A549 (cell line): ENCODE measurements at regions not wholly inside any gene's neighbourhood (a gene's known extent, or its start where the extent isn't known, plus 50 kb on each side); places are given as distances from the start of the nearest gene placed in this dataset.
A peak's percentile ranks its signal among the peaks of the same experiment; 100 is the strongest.

ENCODE experiments used
- ATAC-seq, 2 experiments: fragments of 200-7000 bp in 1 of 2; fragments of >200 bp in 1 of 2; cut with Nextera tagmentation in 1 of 2; cut with Tn5 transposase in 1 of 2; 3 replicates each; pipeline versions ENCODE4 v1.8.0 to v1.9.1; 2018 to 2020; ENCODE audit warnings: mild to moderate bottlenecking in 1 of 2, moderate library complexity in 1 of 2
- CTCF ChIA-PET: fragments of 300-600 bp; sonication (Branson Sonifier 250); formaldehyde crosslinking; extraction: SDS; loops from one replicate; lab custom pipeline; 2021; ENCODE audit warnings: antibody characterized with exemption, inconsistent platforms; lab: Yijun Ruan, JAX
- POLR2A ChIA-PET: fragments of 350-600 bp; formaldehyde crosslinking; extraction: SDS; loops from one replicate; lab custom pipeline; 2021; ENCODE audit warnings: antibody characterized with exemption, inconsistent platforms; lab: Yijun Ruan, JAX
- DNase-seq, 2 experiments: peaks; one replicate each; pipeline versions ENCODE4 v3.0.0 to v3.0.0-alpha.2; 2011 to 2016; ENCODE audit warnings: low read depth in 1 of 2, low spot score in 1 of 2
- FAIRE-seq: peaks from 2 replicates; lab custom pipeline; 2011; peaks lifted over from hg19 to GRCh38; lab: Jason Lieb, UNC
- H3K27ac ChIP-seq, 2 experiments: fragments of >200 bp; sonication (Bioruptor Twin); formaldehyde crosslinking; 3 replicates each; pipeline ENCODE4 v1.5.1; 2016 to 2017
- H3K4me1 ChIP-seq: fragments of >200 bp; sonication (Bioruptor Twin); formaldehyde crosslinking; 3 replicates; pipeline ENCODE4 v1.6.1; 2016
- H3K4me2 ChIP-seq: fragments of >200 bp; sonication (Bioruptor Twin); formaldehyde crosslinking; 3 replicates; pipeline ENCODE4 v1.6.1; 2016
- H3K4me3 ChIP-seq: fragments of >200 bp; sonication (Bioruptor Twin); formaldehyde crosslinking; 3 replicates; pipeline ENCODE4 v1.5.1; 2016
- H3K9me3 ChIP-seq: fragments of >200 bp; sonication (Bioruptor Twin); formaldehyde crosslinking; 3 replicates; pipeline ENCODE4 v1.6.1; 2016
- CBX8 ChIP-seq: fragments of 200-600 bp; sonication (generic); IDR thresholded peaks from 2 replicates; pipeline ENCODE4 v1.6.1; 2016
- EHMT2 ChIP-seq: fragments of 200-600 bp; sonication (generic); IDR thresholded peaks from 2 replicates; pipeline ENCODE4 v1.6.1; 2016; ENCODE audit warnings: antibody characterized with exemption, low read depth, mild to moderate bottlenecking, moderate library complexity
- ESRRA ChIP-seq: fragments of 150-350 bp; IDR thresholded peaks from 2 replicates; pipeline ENCODE4 v1.6.1; 2014; ENCODE audit warnings: mild to moderate bottlenecking, low read length, borderline replicate concordance
- FOSB ChIP-seq: fragments of 250-450 bp; sonication (Bioruptor Pico); IDR thresholded peaks from 2 replicates; pipeline ENCODE4 v1.5.0; 2020; ENCODE audit warnings: mild to moderate bottlenecking, moderate library complexity
- HOXA7 ChIP-seq: fragments of 250-450 bp; sonication (Bioruptor Pico); IDR thresholded peaks from 2 replicates; pipeline ENCODE4 v1.5.0; 2020; ENCODE audit warnings: mild to moderate bottlenecking, moderate library complexity
- HOXB5 ChIP-seq: fragments of 250-450 bp; sonication (Bioruptor Pico); IDR thresholded peaks from 2 replicates; pipeline ENCODE4 v1.5.0; 2020; ENCODE audit warnings: mild to moderate bottlenecking, moderate library complexity
- JUN ChIP-seq, 2 experiments: fragments of >200 bp; sonication (Bioruptor Twin); formaldehyde crosslinking; IDR thresholded peaks; 2 replicates in 1 of 2; 3 replicates in 1 of 2; pipeline ENCODE4 v1.6.1; 2016 to 2017
- MAZ ChIP-seq: fragments of 150-350 bp; IDR thresholded peaks from 2 replicates; pipeline ENCODE4 v1.6.1; 2014; ENCODE audit warnings: antibody characterized with exemption, low read depth, low read length, borderline replicate concordance
- MYC ChIP-seq: IDR thresholded peaks from 2 replicates; pipeline ENCODE4 v1.6.1; 2012; ENCODE audit warnings: mild to moderate bottlenecking, inconsistent platforms, low read length, improper control_type of control experiment, borderline replicate concordance
- NFE2L2 ChIP-seq: fragments of 150-350 bp; conservative IDR thresholded peaks from 2 replicates; pipeline ENCODE4 v1.6.1; 2014; ENCODE audit warnings: low read length
- POLR2A ChIP-seq: IDR thresholded peaks from 2 replicates; pipeline ENCODE4 v1.6.1; 2012; ENCODE audit warnings: mild to moderate bottlenecking, low read length
- RAD21 ChIP-seq, 2 experiments: fragments of >200 bp in 1 of 2; sonication (Bioruptor Twin) in 1 of 2; formaldehyde crosslinking in 1 of 2; IDR thresholded peaks in 1 of 2; conservative IDR thresholded peaks in 1 of 2; 2 replicates in 1 of 2; 3 replicates in 1 of 2; pipeline ENCODE4 v1.6.1; 2012 to 2018; ENCODE audit warnings: inconsistent platforms in 1 of 2
- RARB ChIP-seq: fragments of 250-450 bp; sonication (Bioruptor Pico); IDR thresholded peaks from 2 replicates; pipeline ENCODE4 v1.8.0; 2021; ENCODE audit warnings: mild to moderate bottlenecking, moderate library complexity
- RFX5 ChIP-seq: fragments of 450-650 bp; IDR thresholded peaks from 2 replicates; pipeline ENCODE4 v1.7.1; 2014; ENCODE audit warnings: antibody characterized with exemption, mild to moderate bottlenecking, moderate library complexity
- SMC3 ChIP-seq: fragments of >200 bp; sonication (Bioruptor Twin); formaldehyde crosslinking; IDR thresholded peaks from 3 replicates; pipeline ENCODE4 v1.6.1; 2018; ENCODE audit warnings: inconsistent platforms
- TFCP2L1 ChIP-seq: fragments of 250-450 bp; sonication (Bioruptor Pico); IDR thresholded peaks from 2 replicates; pipeline ENCODE4 v1.5.0; 2021; ENCODE audit warnings: mild to moderate bottlenecking
- ZFP36 ChIP-seq: fragments of 450-650 bp; IDR thresholded peaks from 2 replicates; pipeline ENCODE4 v1.6.1; 2014; ENCODE audit warnings: borderline replicate concordance; ENCODE audit not compliant: partially characterized antibody
- ZSCAN20 ChIP-seq: fragments of 250-450 bp; sonication (Bioruptor Pico); IDR thresholded peaks from 2 replicates; pipeline ENCODE4 v1.8.0; 2022; ENCODE audit warnings: mild to moderate bottlenecking, moderate library complexity
- WGBS: methylation state at CpG from one replicate; pipeline ENCODE4 v1.1.6; 2017; ENCODE audit errors: missing lambda C conversion rate; 5-methylcytosine and 5-hydroxymethylcytosine counted together
- TF ChIP-seq, protein P1 (sequence below): fragments of 450-650 bp; IDR thresholded peaks from 2 replicates; pipeline ENCODE4 v1.6.1; 2014; ENCODE audit warnings: antibody characterized with exemption
- TF ChIP-seq, protein P2 (sequence below): fragments of >200 bp; sonication (Bioruptor Twin); formaldehyde crosslinking; IDR thresholded peaks from 2 replicates; pipeline ENCODE4 v1.6.1; 2016
- TF ChIP-seq, protein P3 (sequence below): IDR thresholded peaks from 2 replicates; pipeline ENCODE4 v1.6.1; 2012; ENCODE audit warnings: low read depth, borderline replicate concordance
- TF ChIP-seq, protein P4 (sequence below): fragments of >200 bp; sonication (Bioruptor Twin); formaldehyde crosslinking; IDR thresholded peaks from 3 replicates; pipeline ENCODE4 v1.6.1; 2016
- TF ChIP-seq, protein P5 (sequence below): fragments of 250-450 bp; sonication (Bioruptor Pico); IDR thresholded peaks from 2 replicates; pipeline ENCODE4 v1.5.0; 2021; ENCODE audit warnings: mild to moderate bottlenecking, moderate library complexity, borderline replicate concordance

DNA sequence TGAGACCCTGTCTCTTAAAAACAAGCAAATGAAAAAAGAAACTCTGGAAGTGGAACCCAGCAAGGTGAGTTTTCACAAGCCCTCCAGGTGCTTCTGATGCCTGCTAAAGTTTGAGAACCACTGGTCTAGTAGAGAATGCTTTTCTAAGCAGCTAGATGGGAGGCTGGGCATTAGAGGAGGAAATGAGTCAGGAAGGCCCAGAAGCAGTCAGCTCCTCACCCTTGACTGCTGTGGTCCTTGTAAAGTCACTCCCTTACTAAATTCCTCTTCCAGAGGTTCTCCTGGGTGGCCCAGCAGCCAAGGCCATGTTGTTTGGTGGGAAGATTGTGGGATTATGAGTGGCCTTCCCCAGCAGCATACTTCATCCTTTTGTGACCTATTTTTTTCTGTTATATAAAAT, 52.0 kb upstream of the FYN start:
- ChIA-PET CTCF (interaction anchor here (0.6 to 1.4 kb wide), 3 partner anchors 10 to 215 kb away, joined by 3 to 4 read pairs (median 3); no protein-coding TSS in a partner anchor), POLR2A (no interaction called here)
- no peak for FAIRE-seq
- TF ChIP-seq HOXA7 (CRISPR knock-in tag), result no peak
- TF ChIP-seq, protein P1, sequence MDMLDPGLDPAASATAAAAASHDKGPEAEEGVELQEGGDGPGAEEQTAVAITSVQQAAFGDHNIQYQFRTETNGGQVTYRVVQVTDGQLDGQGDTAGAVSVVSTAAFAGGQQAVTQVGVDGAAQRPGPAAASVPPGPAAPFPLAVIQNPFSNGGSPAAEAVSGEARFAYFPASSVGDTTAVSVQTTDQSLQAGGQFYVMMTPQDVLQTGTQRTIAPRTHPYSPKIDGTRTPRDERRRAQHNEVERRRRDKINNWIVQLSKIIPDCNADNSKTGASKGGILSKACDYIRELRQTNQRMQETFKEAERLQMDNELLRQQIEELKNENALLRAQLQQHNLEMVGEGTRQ, result no peak
- TF ChIP-seq CBX8, result no peak
- no peak for TF ChIP-seq ESRRA
- TF ChIP-seq, protein P2, sequence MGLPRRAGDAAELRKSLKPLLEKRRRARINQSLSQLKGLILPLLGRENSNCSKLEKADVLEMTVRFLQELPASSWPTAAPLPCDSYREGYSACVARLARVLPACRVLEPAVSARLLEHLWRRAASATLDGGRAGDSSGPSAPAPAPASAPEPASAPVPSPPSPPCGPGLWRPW, result no peak
- TF ChIP-seq NFE2L2, result no peak
- no peak for TF ChIP-seq JUN (IDR thresholded peaks at IDR 0.05)
- TF ChIP-seq TFCP2L1, result no peak
- no peak for TF ChIP-seq ZFP36
- TF ChIP-seq RAD21 (conservative IDR thresholded peaks at IDR 0.05 in 1 of 2, IDR thresholded peaks at IDR 0.05 in 1 of 2), result no peak
- no peak for TF ChIP-seq MYC
- no peak overlapping the region for H3K27ac ChIP-seq
- DNase-seq, result no peak
- H3K4me3 ChIP-seq, result no peak overlapping the region
- H3K4me2 ChIP-seq, result no peak overlapping the region
- no peaks in the 10 kb centered on the region for H3K9me3 ChIP-seq
- no peak; a peak in 1 of 6 replicates for ATAC-seq
- 0 out of 3 replicates have a peak, but pooled peaks cover 6% of the 10 kb centered on the region for H3K4me1 ChIP-seq

DNA sequence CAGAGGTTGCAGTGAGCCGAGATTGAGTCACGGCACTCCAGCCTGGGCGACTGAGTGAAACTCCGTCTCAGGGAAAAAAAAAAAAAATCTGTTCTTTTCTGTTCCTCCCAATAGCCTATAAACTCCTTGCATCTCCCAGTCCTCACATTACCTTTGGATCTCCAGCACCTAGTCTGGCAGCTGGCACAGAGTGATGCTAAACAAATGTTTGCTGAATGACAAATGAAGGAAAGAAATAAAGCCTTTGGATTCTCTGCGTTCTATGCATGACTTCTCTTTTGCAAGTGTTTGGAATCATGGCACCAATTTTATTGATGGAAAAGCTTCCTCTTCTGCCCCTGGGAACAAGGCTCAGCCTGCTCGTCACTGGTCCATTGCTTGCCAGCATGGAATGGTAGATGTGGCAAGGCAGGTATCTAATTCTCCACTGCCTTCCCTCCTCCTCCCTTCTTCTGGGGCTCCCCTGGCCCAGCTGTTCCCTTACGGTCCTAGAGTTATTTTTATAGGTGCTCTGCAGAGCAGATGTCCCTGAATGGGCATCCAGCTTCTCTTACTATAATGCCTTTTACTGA, 53.6 kb upstream of the FYN start:
- Histone ChIP-seq H3K9me3 (no peaks in the 10 kb centered on the region), H3K4me1 (0 out of 3 replicates have a peak, but pooled peaks cover 6% of the 10 kb centered on the region), H3K4me2 (peak overlapping the region; percentile 32; the same call in 1 of the 3 replicates), H3K4me3 (no peak overlapping the region), H3K27ac (no peak overlapping the region)
- DNase-seq (peak in 1 of 2 experiments; percentile 39), FAIRE-seq (no peak), ATAC-seq (peak; percentile 24 to 67; a peak in 3 of 6 replicates)
- 10% methylated on average over 7 of the region's 7 CpGs for WGBS
- TF ChIP-seq TFCP2L1, result no peak
- TF ChIP-seq, protein P1, result no peak
- no peak for TF ChIP-seq EHMT2
- TF ChIP-seq HOXB5, result no peak
- ChIA-PET CTCF (no interaction called here), POLR2A (no interaction called here)

DNA sequence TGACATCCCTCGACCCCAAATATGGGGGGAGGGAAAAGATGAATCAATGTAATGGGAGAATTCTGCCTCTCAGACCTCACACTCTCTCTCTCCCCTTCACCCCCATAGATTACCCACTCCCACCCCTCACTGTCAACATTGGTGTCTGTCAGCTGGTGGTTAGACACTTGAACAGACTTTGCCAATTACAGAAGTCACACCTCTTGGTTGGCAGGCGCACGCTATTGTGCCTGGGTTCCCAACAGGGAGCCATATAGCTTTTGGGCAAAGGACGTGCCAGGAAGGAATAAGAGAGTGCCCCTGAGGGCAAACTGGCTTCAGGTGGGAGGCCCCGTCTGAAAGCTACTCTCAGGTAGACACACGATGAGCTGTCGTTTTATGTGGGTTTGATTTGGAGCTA, 54.1 kb upstream of the FYN start:
- H3K9me3 ChIP-seq, result no peaks in the 10 kb centered on the region
- CTCF ChIA-PET, result no interaction called here
- H3K4me3 ChIP-seq, result no peak overlapping the region
- ATAC-seq (no peak), DNase-seq (no peak), FAIRE-seq (no peak)
- 50% methylated on average over 7 of the region's 7 CpGs for WGBS
- H3K4me2 ChIP-seq, result peak overlapping the region; percentile 32; the same call in 1 of the 3 replicates
- no peak overlapping the region for H3K27ac ChIP-seq
- POLR2A ChIA-PET, result no interaction called here
- TF ChIP-seq RFX5, result no peak
- no peak for TF ChIP-seq FOSB
- TF ChIP-seq ZSCAN20 (CRISPR knock-in tag), result no peak
- TF ChIP-seq, protein P3, sequence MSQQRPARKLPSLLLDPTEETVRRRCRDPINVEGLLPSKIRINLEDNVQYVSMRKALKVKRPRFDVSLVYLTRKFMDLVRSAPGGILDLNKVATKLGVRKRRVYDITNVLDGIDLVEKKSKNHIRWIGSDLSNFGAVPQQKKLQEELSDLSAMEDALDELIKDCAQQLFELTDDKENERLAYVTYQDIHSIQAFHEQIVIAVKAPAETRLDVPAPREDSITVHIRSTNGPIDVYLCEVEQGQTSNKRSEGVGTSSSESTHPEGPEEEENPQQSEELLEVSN, result no peak
- TF ChIP-seq, protein P4, sequence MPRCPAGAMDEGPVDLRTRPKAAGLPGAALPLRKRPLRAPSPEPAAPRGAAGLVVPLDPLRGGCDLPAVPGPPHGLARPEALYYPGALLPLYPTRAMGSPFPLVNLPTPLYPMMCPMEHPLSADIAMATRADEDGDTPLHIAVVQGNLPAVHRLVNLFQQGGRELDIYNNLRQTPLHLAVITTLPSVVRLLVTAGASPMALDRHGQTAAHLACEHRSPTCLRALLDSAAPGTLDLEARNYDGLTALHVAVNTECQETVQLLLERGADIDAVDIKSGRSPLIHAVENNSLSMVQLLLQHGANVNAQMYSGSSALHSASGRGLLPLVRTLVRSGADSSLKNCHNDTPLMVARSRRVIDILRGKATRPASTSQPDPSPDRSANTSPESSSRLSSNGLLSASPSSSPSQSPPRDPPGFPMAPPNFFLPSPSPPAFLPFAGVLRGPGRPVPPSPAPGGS, result no peak
- TF ChIP-seq RARB (CRISPR knock-in tag), result no peak
- no peak for TF ChIP-seq NFE2L2
- no peak for TF ChIP-seq POLR2A
- TF ChIP-seq MAZ, result no peak
- TF ChIP-seq, protein P5, sequence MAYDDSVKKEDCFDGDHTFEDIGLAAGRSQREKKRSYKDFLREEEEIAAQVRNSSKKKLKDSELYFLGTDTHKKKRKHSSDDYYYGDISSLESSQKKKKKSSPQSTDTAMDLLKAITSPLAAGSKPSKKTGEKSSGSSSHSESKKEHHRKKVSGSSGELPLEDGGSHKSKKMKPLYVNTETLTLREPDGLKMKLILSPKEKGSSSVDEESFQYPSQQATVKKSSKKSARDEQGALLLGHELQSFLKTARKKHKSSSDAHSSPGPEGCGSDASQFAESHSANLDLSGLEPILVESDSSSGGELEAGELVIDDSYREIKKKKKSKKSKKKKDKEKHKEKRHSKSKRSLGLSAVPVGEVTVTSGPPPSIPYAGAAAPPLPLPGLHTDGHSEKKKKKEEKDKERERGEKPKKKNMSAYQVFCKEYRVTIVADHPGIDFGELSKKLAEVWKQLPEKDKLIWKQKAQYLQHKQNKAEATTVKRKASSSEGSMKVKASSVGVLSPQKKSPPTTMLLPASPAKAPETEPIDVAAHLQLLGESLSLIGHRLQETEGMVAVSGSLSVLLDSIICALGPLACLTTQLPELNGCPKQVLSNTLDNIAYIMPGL (CRISPR knock-in tag), result no peak
- no peak for TF ChIP-seq SMC3
- no peak for TF ChIP-seq HOXB5
- no peak for TF ChIP-seq ZFP36
- H3K4me1 ChIP-seq, result 0 out of 3 replicates have a peak, but pooled peaks cover 6% of the 10 kb centered on the region
